ENCODE measurements at regions not wholly inside any gene's neighbourhood (a gene's known extent, or its start where the extent isn't known, plus 50 kb on each side); places are given as distances from the start of the nearest gene placed in this dataset.

DNA sequence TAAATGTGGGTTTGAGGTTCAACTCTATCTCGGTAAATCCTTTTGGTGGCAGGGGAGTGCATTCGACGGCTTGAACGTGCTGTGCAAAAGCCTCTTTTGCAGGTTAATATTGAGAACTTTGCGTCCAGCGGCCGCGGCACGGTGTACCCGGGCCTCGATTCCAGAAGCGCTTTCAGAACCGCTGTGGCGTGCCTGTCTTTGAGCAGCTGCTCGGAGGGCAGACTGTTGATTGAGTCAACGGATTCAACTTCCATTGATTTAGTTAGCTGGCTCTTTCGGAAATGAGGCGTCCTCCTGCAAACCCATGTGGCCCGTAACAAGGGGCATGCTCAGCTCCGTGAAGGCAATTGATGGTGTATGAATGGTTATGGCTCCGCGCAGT, 1247.8 kb downstream of the BRD1 start:
- Mint-ChIP-seq H3K9me3 (peaks cover 0 to 5% (median 0%) of the 10 kb centered on the region in 3 donors), H3K4me3 (no peak overlapping the region), H3K27me3 (peaks cover 2% of the 10 kb centered on the region), H3K36me3 (no peaks in the 10 kb centered on the region), H3K4me1 (peaks cover 0 to 2% (median 0%) of the 10 kb centered on the region in 3 donors), H3K27ac (no peak overlapping the region)

DNA sequence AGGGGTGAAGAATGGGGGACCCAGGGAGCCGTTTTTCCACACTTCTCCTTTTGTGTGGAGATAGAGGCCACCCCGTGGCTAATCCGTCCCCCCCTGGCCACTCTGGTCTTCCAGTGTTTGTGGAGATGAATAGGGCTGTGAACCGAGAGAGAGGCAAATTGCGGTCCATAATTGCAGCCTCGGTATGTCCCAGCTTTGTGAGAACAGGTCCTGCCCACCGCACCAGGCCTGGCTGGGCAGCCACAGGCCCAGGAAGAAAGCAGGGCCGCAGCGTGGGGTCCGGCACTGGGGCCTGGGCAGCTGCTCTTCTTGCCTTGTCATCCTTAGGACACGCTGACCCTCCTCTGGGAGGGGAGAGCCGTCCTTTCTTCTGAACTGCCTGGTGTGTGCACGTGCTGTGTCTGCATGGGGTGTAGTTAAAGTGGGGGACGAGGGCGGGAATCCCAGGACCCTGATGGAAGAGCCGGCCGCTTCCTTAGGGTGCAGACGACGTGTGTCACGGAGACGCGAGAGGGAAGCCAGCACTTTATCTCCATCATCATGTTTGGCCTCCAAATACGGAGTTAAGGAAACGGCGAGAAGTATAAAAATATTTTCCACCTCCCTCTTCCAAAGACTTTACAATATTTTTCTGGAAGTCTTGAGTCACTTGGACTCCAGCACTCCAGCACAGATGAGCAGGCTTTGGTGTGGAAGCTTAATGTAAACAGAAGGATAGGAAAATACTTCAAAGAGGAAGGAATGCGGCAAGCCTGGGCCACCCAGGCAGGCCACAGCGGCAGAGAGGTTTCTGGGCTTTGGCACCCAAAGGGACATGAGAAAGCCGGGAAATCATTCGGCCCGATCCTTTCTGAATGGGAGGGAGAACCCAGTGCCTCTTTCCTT, 1248.4 kb downstream of the BRD1 start:
- Mint-ChIP-seq H3K9me3 (peaks cover 0 to 5% (median 0%) of the 10 kb centered on the region in 3 donors), H3K36me3 (no peaks in the 10 kb centered on the region), H3K4me3 (no peak overlapping the region), H3K27me3 (peaks cover 8% of the 10 kb centered on the region), H3K4me1 (peaks cover 0 to 2% (median 0%) of the 10 kb centered on the region in 3 donors), H3K27ac (no peak overlapping the region)

DNA sequence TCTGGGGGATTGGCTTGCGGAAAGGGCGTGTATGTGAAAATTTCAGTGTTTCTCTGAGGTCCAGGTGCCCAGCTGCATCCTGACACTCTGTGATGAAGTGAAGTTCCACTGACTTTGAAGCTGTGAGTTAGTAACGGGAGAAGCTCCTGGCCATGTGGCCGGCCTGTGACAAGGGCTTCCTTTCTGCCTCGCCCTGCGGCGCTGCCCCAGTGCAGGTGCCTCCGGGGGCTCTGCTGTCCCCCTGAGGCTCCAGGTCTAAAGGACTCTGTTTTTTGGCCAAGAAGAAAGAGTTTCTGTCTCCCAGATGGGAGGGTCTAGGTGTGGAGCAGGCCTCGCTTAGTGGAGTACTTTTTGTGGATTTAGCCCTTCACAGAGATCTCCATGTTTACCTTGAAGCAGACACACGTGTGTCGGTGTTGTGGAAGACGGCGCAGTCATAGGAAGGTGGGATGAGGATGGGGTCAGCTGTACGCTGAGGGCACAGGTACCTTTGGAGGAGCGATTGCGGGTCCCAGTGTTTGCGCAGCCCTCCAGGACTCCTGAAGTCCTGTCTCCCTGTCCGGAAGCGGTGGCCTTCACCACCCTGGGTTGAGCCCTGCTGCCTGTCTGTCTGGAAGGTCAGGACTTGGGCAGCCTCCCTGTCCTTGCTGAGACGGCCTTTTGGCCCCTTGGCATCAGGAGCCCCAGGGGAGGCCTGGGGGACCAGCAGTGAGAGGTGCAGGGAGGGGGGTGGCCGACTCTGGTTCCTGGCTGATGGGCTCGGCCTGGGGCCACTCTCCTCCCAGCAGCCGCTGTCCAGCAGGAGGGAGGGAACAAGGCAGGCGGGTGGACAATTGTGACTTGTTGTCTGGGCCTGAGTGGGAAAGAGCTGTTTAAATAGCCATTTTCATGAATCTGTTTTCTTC, 1249.3 kb downstream of the BRD1 start:
- Mint-ChIP-seq H3K4me3 (no peak overlapping the region), H3K9me3 (peaks cover 0 to 5% (median 0%) of the 10 kb centered on the region in 3 donors), H3K27me3 (peaks cover 16% of the 10 kb centered on the region), H3K27ac (no peak overlapping the region), H3K4me1 (peaks cover 0 to 2% (median 0%) of the 10 kb centered on the region in 3 donors), H3K36me3 (no peaks in the 10 kb centered on the region)

DNA sequence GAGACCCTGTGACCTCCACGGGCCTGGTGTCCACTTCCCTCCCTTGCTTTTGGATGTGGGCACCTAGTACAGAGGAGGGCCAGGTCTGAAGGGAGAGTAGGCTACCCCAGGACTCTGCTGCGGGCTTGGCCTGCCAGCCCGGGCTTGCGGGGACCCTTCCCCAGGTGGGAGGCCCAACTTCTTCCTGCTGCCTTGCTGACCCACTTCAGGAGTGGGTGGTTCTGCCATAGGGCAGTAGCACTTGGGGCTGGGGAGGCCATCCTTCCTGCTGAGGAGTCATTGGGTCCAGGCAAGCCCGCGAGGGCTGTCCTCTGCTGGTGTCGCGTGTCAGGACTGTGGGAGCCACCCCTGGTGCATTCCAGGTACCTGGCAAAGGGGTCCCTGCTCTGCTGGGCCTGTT, 1250.0 kb downstream of the BRD1 start:
- H3K4me3 Mint-ChIP-seq: peak overlapping the region in 1 of 4 donors; percentile 76
- H3K36me3 Mint-ChIP-seq: no peaks in the 10 kb centered on the region
- peaks cover 0 to 2% (median 0%) of the 10 kb centered on the region in 3 donors for H3K4me1 Mint-ChIP-seq
- peaks cover 0 to 5% (median 0%) of the 10 kb centered on the region in 3 donors for H3K9me3 Mint-ChIP-seq
- no peak overlapping the region for H3K27ac Mint-ChIP-seq
- peaks cover 16% of the 10 kb centered on the region for H3K27me3 Mint-ChIP-seq

DNA sequence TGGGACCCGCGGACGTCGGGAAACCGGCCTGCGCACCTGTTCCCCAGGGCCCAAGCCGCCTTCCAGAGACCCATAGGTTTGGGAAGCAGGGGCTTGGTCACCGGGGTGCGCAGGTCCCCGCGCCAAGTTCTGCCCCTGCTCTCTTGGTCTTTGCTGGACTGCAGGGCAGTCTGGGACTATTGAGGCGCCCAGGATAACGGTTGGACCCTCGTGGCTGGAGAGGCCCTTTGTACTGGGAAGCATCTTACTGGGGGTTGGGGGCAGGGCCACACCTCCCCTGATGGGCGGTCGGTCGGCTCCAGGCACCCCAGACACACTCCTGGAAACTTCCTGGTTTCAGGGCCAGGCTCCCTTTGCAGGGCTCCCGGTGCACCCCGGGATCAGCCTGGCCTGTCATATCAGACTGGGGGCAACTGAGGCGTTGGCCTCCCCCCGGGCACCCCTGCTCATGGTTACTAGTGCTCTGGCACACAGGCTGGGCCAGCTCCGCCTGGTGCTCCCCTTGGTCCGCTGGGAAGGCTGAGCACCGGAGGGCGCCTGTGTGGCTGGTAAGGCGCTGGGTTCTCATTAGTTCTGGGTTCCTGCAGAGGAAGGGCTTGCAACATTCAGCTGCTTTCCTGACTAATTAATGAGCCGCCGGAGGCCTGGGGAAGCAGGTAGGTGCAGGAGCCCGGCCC, 1250.5 kb downstream of the BRD1 start:
- Mint-ChIP-seq H3K4me1 (peaks cover 0 to 2% (median 0%) of the 10 kb centered on the region in 3 donors), H3K36me3 (no peaks in the 10 kb centered on the region), H3K4me3 (peak overlapping the region in 2 of 4 donors; percentile 17 to 21), H3K27me3 (peaks cover 16% of the 10 kb centered on the region), H3K27ac (peak overlapping the region in 1 of 3 donors; percentile 23), H3K9me3 (peaks cover 0 to 5% (median under 1%) of the 10 kb centered on the region in 3 donors)

DNA sequence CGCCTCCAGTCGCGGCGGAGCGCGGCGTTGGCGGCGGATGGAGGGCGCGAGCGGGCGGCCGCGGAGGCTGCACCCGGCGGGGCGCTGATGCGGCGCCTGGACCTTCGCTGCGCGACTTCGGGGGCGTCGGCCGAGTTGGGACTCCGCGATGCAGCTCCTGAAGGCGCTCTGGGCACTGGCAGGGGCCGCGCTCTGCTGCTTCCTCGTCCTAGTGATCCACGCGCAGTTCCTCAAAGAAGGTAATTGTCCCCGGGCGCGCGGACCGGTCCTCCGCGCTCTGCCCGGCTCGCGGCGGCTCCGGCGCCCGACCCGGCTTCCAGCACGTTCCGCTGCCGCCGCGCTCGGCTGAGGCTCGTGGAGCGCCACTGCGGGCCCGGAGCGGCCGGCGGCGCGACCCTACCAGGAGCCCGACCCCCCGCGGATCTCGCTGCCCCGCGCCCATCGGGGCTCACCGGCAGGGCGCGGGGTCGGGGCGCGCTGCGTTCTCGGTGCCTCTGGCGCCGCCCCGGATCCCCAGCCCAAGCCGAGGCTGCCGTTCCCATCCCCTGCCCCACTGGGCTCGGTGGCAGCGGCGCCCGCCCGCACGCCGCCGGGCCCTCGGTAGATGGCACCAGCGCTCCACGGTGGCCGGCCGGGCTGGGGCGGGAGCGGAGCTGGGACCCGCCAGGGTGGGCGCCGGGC, 1251.2 kb downstream of the BRD1 start:
- Mint-ChIP-seq H3K36me3 (no peaks in the 10 kb centered on the region), H3K27ac (no peak overlapping the region), H3K4me3 (no peak overlapping the region), H3K4me1 (peaks cover 0 to 2% (median 0%) of the 10 kb centered on the region in 3 donors), H3K9me3 (peaks cover 2 to 7% (median 6%) of the 10 kb centered on the region in 3 donors), H3K27me3 (peaks cover 16% of the 10 kb centered on the region)

DNA sequence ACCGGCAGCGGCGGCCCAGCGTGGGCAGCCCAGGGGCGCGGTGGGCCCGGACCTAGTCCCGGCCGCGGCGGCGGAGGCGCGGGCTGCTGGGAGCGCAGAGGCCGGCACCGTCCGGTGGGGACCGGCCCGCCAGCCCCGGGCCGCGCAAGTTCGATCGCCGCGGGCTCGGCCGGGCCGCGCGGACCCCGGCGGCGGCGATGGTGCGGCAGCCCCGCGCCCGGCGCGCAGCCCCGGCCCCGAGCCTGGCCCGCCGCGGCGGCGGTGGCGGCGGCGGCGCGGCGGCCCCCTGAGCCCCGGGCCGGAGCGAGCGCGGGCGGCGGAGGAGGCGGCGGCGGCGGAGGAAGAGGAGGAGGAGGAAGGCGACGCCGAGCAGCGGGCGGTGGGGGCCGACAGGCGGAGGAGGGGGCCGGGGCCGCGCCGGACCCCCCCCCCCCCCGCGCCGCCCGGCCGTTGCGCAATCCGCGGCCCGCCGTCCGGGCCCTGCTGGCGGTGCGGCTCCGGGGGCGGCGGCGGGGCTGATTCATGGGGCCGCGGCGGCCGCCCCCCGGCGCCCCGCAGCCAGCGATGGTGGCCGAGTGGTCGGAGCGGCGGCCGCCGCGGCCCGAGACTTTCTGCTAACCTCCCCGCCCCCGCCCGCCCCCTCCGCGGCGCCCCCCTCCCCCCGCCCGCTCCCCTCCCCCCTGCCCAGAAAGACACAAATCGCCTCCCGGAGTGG, 1251.9 kb downstream of the BRD1 start:
- no peak overlapping the region for H3K27ac Mint-ChIP-seq
- no peaks in the 10 kb centered on the region for H3K36me3 Mint-ChIP-seq
- H3K4me3 Mint-ChIP-seq: no peak overlapping the region
- H3K9me3 Mint-ChIP-seq: peaks cover 2 to 8% (median 8%) of the 10 kb centered on the region in 3 donors
- H3K27me3 Mint-ChIP-seq: peaks cover 16% of the 10 kb centered on the region
- H3K4me1 Mint-ChIP-seq: peaks cover 0 to 2% (median 0%) of the 10 kb centered on the region in 3 donors

DNA sequence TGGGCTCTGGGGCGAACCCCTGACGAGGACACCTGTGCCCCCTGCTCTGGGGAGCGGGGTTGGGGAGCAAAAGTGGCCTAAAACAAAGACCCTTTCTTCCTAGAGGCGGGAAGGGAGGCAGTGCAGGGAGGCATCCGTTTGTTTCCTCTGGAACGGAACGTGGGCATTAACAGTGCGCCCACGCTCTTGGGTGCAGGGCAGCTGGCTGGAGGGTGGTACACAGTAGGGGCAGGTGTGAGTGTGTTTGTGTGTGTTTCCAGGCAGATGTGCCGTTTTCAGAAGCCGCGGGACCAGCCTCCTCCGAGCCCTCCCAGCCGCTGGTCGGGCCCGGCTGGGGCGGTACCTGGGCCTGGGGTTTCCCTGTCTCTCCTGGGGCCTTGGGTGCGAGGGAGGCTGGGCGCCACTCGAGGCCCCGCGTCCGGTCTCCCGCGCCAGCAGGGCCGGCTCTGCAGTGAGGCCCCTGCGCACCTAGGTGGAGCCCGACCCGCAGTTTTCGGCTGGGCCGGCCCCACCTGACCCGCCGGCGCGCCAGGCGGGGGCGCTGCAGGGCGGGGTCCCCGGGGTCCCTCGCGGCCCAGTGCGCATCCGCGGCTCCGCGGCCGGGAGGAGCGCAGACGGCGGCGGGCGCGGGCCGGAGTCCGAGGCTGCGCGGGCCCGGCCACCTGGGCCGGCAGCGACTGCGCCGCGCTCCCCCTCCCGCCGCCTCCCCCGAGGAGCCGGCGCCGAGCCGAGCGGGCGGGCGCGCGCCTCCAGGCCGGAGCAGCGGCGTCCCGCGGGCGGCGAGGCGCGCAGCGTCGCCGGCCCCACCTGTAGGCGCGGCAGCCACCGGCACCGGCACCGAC, 1252.7 kb downstream of the BRD1 start:
- Mint-ChIP-seq H3K4me1 (peaks cover 0 to 4% (median 0%) of the 10 kb centered on the region in 3 donors), H3K4me3 (peak overlapping the region in 2 of 4 donors; percentile 63 to 70), H3K9me3 (peaks cover 9 to 16% (median 15%) of the 10 kb centered on the region in 3 donors), H3K36me3 (peaks cover 1% of the 10 kb centered on the region), H3K27me3 (peaks cover 16% of the 10 kb centered on the region), H3K27ac (no peak overlapping the region)

DNA sequence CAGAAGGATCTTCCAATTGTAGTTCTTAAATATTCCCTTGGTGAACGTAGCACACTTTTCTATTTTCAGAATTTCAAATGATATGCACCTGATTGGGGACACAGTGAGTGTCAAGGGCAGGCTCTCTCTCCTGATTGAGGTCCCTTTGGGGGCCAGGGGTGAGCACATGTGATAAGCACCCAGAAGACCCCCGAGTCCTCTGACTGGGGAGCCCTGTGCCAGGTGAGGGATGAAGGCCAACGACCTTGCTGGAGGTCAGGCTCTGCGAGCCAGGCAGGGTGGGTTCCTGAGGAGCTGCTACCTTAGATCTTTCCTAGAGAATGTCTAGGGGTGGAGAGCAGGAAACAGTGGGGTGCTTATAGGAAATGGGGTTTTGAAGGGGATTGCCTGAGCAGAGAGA, 1253.9 kb downstream of the BRD1 start:
- H3K36me3 Mint-ChIP-seq: peaks cover 1% of the 10 kb centered on the region
- peaks cover 10 to 17% (median 16%) of the 10 kb centered on the region in 3 donors for H3K9me3 Mint-ChIP-seq
- peaks cover 16% of the 10 kb centered on the region for H3K27me3 Mint-ChIP-seq
- H3K27ac Mint-ChIP-seq: no peak overlapping the region
- H3K4me1 Mint-ChIP-seq: peaks cover 0 to 6% (median 0%) of the 10 kb centered on the region in 3 donors
- no peak overlapping the region for H3K4me3 Mint-ChIP-seq

DNA sequence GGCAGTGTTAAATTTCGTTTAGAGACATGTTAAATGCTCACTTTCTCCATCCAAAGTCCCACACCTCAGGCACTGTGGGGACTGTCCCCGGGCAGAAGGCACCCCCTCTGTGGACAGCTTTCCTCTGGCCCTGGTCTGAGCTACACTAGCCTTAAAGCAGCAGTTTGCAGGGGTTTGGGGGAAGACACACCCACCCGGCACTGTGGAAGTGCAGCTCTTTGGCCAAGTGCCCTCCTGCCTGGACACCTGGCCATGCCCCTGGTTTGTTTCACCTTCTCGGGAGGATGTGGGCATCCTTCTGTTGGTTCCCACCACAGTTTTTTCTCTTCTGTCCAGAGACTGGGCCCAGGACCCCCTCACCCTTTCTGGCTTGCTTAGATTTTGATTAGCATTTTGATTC, 1254.7 kb downstream of the BRD1 start:
- Mint-ChIP-seq H3K27me3 (peaks cover 17% of the 10 kb centered on the region), H3K36me3 (peaks cover 3% of the 10 kb centered on the region), H3K9me3 (peaks cover 10 to 19% (median 17%) of the 10 kb centered on the region in 3 donors), H3K27ac (no peak overlapping the region), H3K4me1 (peaks cover 0 to 4% (median 0%) of the 10 kb centered on the region in 3 donors), H3K4me3 (no peak overlapping the region)

DNA sequence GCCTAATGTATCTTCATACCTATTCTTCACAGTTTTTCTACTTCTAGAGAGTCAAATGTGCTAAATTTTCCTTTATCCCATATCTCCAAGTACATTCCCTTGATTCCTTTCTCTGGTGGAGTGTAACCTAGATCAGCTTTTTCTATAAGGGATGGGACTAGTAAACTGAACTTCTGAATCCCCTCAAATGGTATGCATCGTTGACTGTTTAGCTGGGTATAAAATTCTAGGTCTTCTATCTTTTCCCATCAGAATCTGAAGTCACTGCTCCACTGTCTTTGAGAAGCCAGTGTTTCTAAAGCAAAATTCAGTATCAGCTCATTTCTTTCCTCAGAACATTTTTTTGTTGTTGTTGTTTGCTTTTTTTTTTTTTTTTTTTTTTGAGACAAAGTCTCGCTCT, 1256.8 kb downstream of the BRD1 start:
- Mint-ChIP-seq H3K27ac (no peak overlapping the region), H3K4me3 (peak overlapping the region in 1 of 4 donors; percentile 6), H3K4me1 (peaks cover 0 to 8% (median 0%) of the 10 kb centered on the region in 3 donors), H3K36me3 (peaks cover 3% of the 10 kb centered on the region), H3K27me3 (peaks cover 20% of the 10 kb centered on the region), H3K9me3 (peaks cover 10 to 20% (median 17%) of the 10 kb centered on the region in 3 donors)

DNA sequence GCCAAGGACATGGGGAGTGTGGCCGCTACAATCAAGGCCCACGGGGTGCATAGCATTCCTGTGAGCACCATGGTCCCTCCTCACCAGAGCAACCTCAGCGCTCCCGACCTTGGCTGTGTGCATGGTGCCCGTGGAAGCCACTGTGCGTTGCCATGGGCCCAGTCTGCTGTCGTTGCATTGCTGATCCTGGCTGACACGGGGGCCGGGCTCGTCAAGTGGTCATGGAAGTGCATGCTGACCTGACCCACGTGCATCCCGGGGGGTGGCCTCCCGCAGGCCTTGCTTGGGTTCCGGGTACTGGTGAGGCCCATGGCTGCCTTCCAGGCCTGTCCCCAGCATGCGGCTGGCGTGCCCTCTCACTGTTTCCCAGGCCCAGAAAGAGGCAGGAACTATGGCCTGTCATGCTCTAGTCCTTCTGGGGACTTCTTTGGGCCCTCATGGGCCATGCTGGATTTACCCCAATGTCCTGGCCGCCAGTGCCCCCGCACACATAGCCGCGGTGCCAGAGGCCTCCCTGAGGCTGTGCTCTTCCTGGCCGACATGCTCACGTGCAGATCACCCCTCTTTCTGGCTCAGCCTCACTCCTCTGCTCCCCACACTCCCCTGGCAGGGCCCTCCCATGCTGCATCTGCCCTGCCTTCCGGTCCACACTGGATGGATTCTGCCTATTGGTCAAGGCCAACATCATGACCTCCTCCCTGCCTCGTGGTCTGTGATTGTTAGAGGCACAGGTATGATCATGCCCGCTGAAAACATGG, 1258.0 kb downstream of the BRD1 start:
- Mint-ChIP-seq H3K9me3 (peaks cover 10 to 20% (median 17%) of the 10 kb centered on the region in 3 donors), H3K27me3 (peaks cover 18% of the 10 kb centered on the region), H3K36me3 (peaks cover 3% of the 10 kb centered on the region), H3K27ac (no peak overlapping the region), H3K4me3 (no peak overlapping the region), H3K4me1 (peaks cover 0 to 8% (median 0%) of the 10 kb centered on the region in 3 donors)
